Endothelial cell of umbilical vein (primary cell): ENCODE measurements at regions not wholly inside any gene's neighbourhood (a gene's known extent, or its start where the extent isn't known, plus 50 kb on each side); places are given as distances from the start of the nearest gene placed in this dataset.

Experiments
- BruUV-seq: library from RNA; stranded (reverse); fragments of 400-500 nt; replicated peaks from 2 replicates; lab custom pipeline; 2021; lab: Mats Ljungman, UMichigan
- CTCF ChIA-PET: fragments of 300-600, 350-600 bp; sonication (Branson Sonifier 250); formaldehyde crosslinking; loops from one replicate; lab custom pipeline; 2021; ENCODE audit warnings: antibody characterized with exemption, inconsistent platforms; lab: Charles Lee
- POLR2A ChIA-PET: fragments of 300-600, 350-600 bp; sonication (Branson Sonifier 250); formaldehyde crosslinking; loops from one replicate; lab custom pipeline; 2021; ENCODE audit warnings: antibody characterized with exemption, inconsistent platforms; lab: Charles Lee
- DNase-seq: peaks from one replicate; pipeline ENCODE4 v3.0.0-alpha.2; 2011; ENCODE audit warnings: low read depth, low spot score
- FAIRE-seq: peaks from 2 replicates; lab custom pipeline; 2011; peaks lifted over from hg19 to GRCh38; lab: Jason Lieb, UNC
- H2AFZ ChIP-seq: 2 replicates; pipeline ENCODE4 v1.6.0; 2012; ENCODE audit warnings: low read depth, low read length, control low read depth, inconsistent platforms
- H3K27ac ChIP-seq: 2 replicates; pipeline ENCODE4 v1.5.1; 2011; ENCODE audit warnings: low read depth, mild to moderate bottlenecking, control low read depth, low read length, moderate library complexity; ENCODE audit not compliant: insufficient read depth
- H3K27me3 ChIP-seq, 2 experiments: 2 replicates each; pipeline versions ENCODE4 v1.6.0 to v1.6.1; 2011; ENCODE audit warnings: low read length in 2 of 2, mixed read lengths in 1 of 2; ENCODE audit not compliant: control insufficient read depth in 2 of 2, insufficient read depth in 2 of 2
- H3K36me3 ChIP-seq, 2 experiments: 2 replicates in 1 of 2; 3 replicates in 1 of 2; pipeline ENCODE4 v1.5.1; 2011; ENCODE audit warnings: low read length in 2 of 2, mild to moderate bottlenecking in 1 of 2, moderate library complexity in 1 of 2; ENCODE audit not compliant: control insufficient read depth in 2 of 2, insufficient read depth in 2 of 2; ENCODE audit errors: extremely low read depth in 1 of 2
- H3K4me1 ChIP-seq: 3 replicates; pipeline ENCODE4 v1.5.1; 2011; ENCODE audit warnings: mild to moderate bottlenecking, low read length; ENCODE audit not compliant: control insufficient read depth, insufficient read depth; ENCODE audit errors: extremely low read depth
- H3K4me2 ChIP-seq: 2 replicates; pipeline ENCODE4 v1.6.1; 2011; ENCODE audit warnings: low read length, control low read depth, mixed read lengths; ENCODE audit not compliant: insufficient read depth
- H3K4me3 ChIP-seq, 3 experiments: fragments of 200-600 bp in 1 of 3; sonication (generic), shearing (Covaris generic) in 1 of 3; replicated peaks in 1 of 3; 2 replicates each; pipeline ENCODE4 v1.5.1; 2011 to 2016; ENCODE audit warnings: control low read depth in 3 of 3, low read length in 3 of 3, mild to moderate bottlenecking in 2 of 3, inconsistent platforms in 1 of 3, low read depth in 1 of 3, moderate library complexity in 1 of 3; ENCODE audit not compliant: insufficient read depth in 1 of 3
- H3K79me2 ChIP-seq: 2 replicates; pipeline ENCODE4 v1.6.0; 2012; ENCODE audit warnings: low read length, inconsistent platforms; ENCODE audit not compliant: control insufficient read depth, insufficient read depth
- H3K9ac ChIP-seq: replicated peaks from 2 replicates; pipeline ENCODE3; 2011; ENCODE audit warnings: low read length, control low read depth; ENCODE audit not compliant: insufficient read depth; ENCODE audit errors: extremely low read depth
- H3K9me1 ChIP-seq: replicated peaks from 3 replicates; pipeline ENCODE4 v1.6.0; 2011; ENCODE audit warnings: mild to moderate bottlenecking, low read length; ENCODE audit not compliant: control insufficient read depth, insufficient read depth; ENCODE audit errors: extremely low read depth
- H3K9me3 ChIP-seq: replicated peaks from 2 replicates; pipeline ENCODE4 v1.5.1; 2012; ENCODE audit warnings: low read length, inconsistent platforms; ENCODE audit not compliant: control insufficient read depth, insufficient read depth
- H4K20me1 ChIP-seq: replicated peaks from 2 replicates; pipeline ENCODE3; 2011; ENCODE audit warnings: mild to moderate bottlenecking, low read length; ENCODE audit not compliant: control insufficient read depth, insufficient read depth; ENCODE audit errors: extremely low read depth
- EZH2 ChIP-seq: IDR thresholded peaks from 2 replicates; pipeline ENCODE4 v1.6.1; 2012; ENCODE audit warnings: borderline replicate concordance, low read depth, mild to moderate bottlenecking, moderate library complexity, low read length, inconsistent platforms; ENCODE audit not compliant: severe bottlenecking
- FOS ChIP-seq: IDR thresholded peaks from 2 replicates; pipeline ENCODE4 v1.6.1; 2011; ENCODE audit warnings: mild to moderate bottlenecking, low read length, moderate library complexity, borderline replicate concordance; ENCODE audit not compliant: insufficient read depth
- GATA2 ChIP-seq: IDR thresholded peaks from 2 replicates; pipeline ENCODE4 v1.7.0; 2011; ENCODE audit warnings: low read depth, mild to moderate bottlenecking, moderate library complexity, mixed read lengths, low read length; ENCODE audit not compliant: insufficient read length, insufficient read depth
- JUN ChIP-seq: IDR thresholded peaks from 2 replicates; pipeline ENCODE4 v1.6.1; 2011; ENCODE audit warnings: borderline replicate concordance, low read depth; ENCODE audit not compliant: insufficient read length, insufficient read depth
- MYC ChIP-seq: IDR thresholded peaks from one replicate; pipeline ENCODE4 v1.6.1; 2011; ENCODE audit warnings: mild to moderate bottlenecking, low read depth, low read length
- POLR2A ChIP-seq: IDR thresholded peaks from 2 replicates; pipeline ENCODE4 v1.6.1; 2012; ENCODE audit warnings: low read depth, mild to moderate bottlenecking, control low read depth, low read length
- POLR2AphosphoS5 ChIP-seq: IDR thresholded peaks from 2 replicates; pipeline ENCODE4 v1.6.1; 2012; ENCODE audit warnings: low read depth, mild to moderate bottlenecking, control low read depth, low read length, moderate library complexity; ENCODE audit not compliant: insufficient read depth
- dilution Hi-C: fragments of 300-500 bp; cut with MboI; formaldehyde crosslinking; loops from one replicate; pipeline ENCODE4 v1.15.0; 2019; ENCODE audit warnings: low sequenced_read_pairs; ENCODE audit not compliant: extremely low pct_ligation_motif_present
- intact Hi-C: fragments of 100-400 bp; cut with micrococcal nuclease; formaldehyde crosslinking; loops from one replicate; pipeline ENCODE4 v1.10.0; 2022
- TF ChIP-seq, protein P1 (sequence below), 2 donors: IDR thresholded peaks; 1 replicate in 1 of 2; 2 replicates in 1 of 2; pipeline ENCODE4 v1.5.1; 2011; ENCODE audit warnings: low read length in 2 of 2, mild to moderate bottlenecking in 2 of 2, moderate library complexity in 2 of 2, control low read depth in 1 of 2, inconsistent platforms in 1 of 2, low read depth in 1 of 2; ENCODE audit not compliant: insufficient read depth in 1 of 2; ENCODE audit errors: extremely low read depth in 1 of 2

DNA sequence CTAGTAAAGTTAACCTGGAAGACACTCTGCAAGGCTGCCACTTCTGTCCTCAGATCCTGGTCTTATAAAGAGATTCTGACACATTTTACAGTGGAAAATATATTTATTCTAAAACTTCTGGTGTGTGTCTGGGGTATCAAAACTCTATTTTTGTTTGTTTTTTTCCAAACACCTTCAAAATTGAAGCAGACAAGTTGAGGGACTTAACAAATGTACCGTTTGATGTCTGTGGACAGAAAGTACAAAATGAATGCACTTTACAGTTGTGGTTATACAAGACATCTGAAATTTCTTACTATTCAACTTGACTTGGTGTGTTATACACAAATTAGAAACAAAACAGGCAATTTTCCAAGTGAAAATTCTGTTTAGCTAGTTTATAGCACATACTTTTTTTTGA, 823.2 kb upstream of the SALL3 start:
- Histone ChIP-seq H3K27me3 (no peaks in the 10 kb centered on the region), H3K4me2 (no peak overlapping the region), H3K79me2 (no peaks in the 10 kb centered on the region), H3K9me3 (peaks cover 8% of the 10 kb centered on the region), H3K9me1 (no peaks in the 10 kb centered on the region), H3K36me3 (no peaks in the 10 kb centered on the region), H3K9ac (no peak overlapping the region), H4K20me1 (no peaks in the 10 kb centered on the region), H2AFZ (no peak overlapping the region), H3K4me1 (no peaks in the 10 kb centered on the region), H3K4me3 (no peak overlapping the region), H3K27ac (no peak overlapping the region)
- dilution Hi-C loops, result no loop called here
- TF ChIP-seq POLR2AphosphoS5 (no peak), FOS (no peak), MYC (no peak), GATA2 (no peak), JUN (no peak)
- TF ChIP-seq, protein P1, sequence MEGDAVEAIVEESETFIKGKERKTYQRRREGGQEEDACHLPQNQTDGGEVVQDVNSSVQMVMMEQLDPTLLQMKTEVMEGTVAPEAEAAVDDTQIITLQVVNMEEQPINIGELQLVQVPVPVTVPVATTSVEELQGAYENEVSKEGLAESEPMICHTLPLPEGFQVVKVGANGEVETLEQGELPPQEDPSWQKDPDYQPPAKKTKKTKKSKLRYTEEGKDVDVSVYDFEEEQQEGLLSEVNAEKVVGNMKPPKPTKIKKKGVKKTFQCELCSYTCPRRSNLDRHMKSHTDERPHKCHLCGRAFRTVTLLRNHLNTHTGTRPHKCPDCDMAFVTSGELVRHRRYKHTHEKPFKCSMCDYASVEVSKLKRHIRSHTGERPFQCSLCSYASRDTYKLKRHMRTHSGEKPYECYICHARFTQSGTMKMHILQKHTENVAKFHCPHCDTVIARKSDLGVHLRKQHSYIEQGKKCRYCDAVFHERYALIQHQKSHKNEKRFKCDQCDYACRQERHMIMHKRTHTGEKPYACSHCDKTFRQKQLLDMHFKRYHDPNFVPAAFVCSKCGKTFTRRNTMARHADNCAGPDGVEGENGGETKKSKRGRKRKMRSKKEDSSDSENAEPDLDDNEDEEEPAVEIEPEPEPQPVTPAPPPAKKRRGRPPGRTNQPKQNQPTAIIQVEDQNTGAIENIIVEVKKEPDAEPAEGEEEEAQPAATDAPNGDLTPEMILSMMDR (IDR thresholded peaks at IDR 0.05; ENCODE audit: extremely low read depth in 1 of 2, insufficient read depth in 1 of 2, low read depth in 1 of 2, low read length in 2 of 2), result no peak
- DNase-seq, result no peak
- intact Hi-C loops, result no loop called here
- FAIRE-seq, result no peak
- no TSS peak for BruUV-seq
- ChIA-PET CTCF (no interaction called here), POLR2A (no interaction called here)

DNA sequence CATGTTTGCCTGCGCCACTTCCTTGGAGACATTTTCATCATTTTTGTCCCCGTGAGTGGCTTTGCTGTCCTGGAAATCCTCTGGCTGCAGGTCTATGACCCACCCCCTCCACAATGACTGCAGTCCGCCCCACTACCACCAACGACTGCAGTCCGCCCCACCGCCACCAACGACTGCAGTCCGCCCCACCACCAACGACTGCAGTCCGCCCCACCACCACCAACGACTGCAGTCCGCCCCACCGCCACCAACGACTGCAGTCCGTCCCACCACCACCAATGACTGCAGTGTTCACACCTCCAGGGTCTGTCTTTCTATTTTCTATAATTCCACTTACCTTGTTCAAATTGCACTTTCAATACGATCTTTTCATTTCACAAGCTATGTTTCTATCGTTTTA, 820.7 kb upstream of the SALL3 start:
- POLR2A ChIA-PET, result no interaction called here
- FAIRE-seq, result no peak

More for the DNA sequence above, 820.7 kb upstream of the SALL3 start:
- peaks cover 5% of the 10 kb centered on the region for H3K9me3 ChIP-seq
- H3K4me1 ChIP-seq, result no peaks in the 10 kb centered on the region
- no peaks in the 10 kb centered on the region for H3K79me2 ChIP-seq
- no peak overlapping the region for H3K4me2 ChIP-seq
- H3K9me1 ChIP-seq, result no peaks in the 10 kb centered on the region
- BruUV-seq, result no TSS peak
- no peaks in the 10 kb centered on the region for H4K20me1 ChIP-seq
- H3K27ac ChIP-seq, result no peak overlapping the region
- H3K4me3 ChIP-seq, result no peak overlapping the region
- no peaks in the 10 kb centered on the region for H3K27me3 ChIP-seq
- no peak overlapping the region for H3K9ac ChIP-seq
- no peaks in the 10 kb centered on the region for H3K36me3 ChIP-seq
- dilution Hi-C loops, result no loop called here
- TF ChIP-seq MYC, result no peak
- no peak for TF ChIP-seq FOS
- no peak for TF ChIP-seq POLR2A
- no peak for TF ChIP-seq POLR2AphosphoS5
- no peak for TF ChIP-seq GATA2
- TF ChIP-seq, protein P1 (IDR thresholded peaks at IDR 0.05; ENCODE audit: extremely low read depth in 1 of 2, insufficient read depth in 1 of 2, low read depth in 1 of 2, low read length in 2 of 2), result no peak
- TF ChIP-seq EZH2, result no peak
- no peak for DNase-seq
- CTCF ChIA-PET, result no interaction called here
- intact Hi-C loops, result no loop called here
- H2AFZ ChIP-seq, result no peak overlapping the region
